Gastrocnemius medialis (tissue), 4 donors: ENCODE measurements at regions not wholly inside any gene's neighbourhood (a gene's known extent, or its start where the extent isn't known, plus 50 kb on each side); places are given as distances from the start of the nearest gene placed in this dataset.

Source experiments
- ATAC-seq, 2 donors: fragments of 150-250 bp; one replicate each; pipeline ENCODE4 v1.9.1; 2016
- DNase-seq, 2 donors: peaks; one replicate each; pipeline ENCODE4 v3.0.0-alpha.2; 2019
- H3K27ac ChIP-seq, 4 donors: fragments of 200-600 bp; sonication (generic); 1 replicate in 1 of 4; 2 replicates in 3 of 4; pipeline ENCODE4 v1.5.1; 2016 to 2018; ENCODE audit warnings: mild to moderate bottlenecking in 2 of 4, moderate library complexity in 1 of 4
- H3K27me3 ChIP-seq, 3 donors: fragments of 200-600 bp; sonication (generic) in 2 of 3; 1 replicate in 1 of 3; 2 replicates in 2 of 3; pipeline versions ENCODE4 v1.5.1 to v1.6.0; 2016 to 2019; ENCODE audit warnings: mild to moderate bottlenecking in 1 of 3, moderate library complexity in 1 of 3
- H3K36me3 ChIP-seq, 2 donors: fragments of 200-600 bp; sonication (generic) in 1 of 2; one replicate each; pipeline ENCODE4 v1.5.1; 2017 to 2018
- H3K4me1 ChIP-seq, 2 donors: fragments of 200-600 bp; sonication (generic) in 1 of 2; one replicate each; pipeline ENCODE4 v1.5.1; 2016 to 2017; ENCODE audit warnings: mild to moderate bottlenecking in 2 of 2
- H3K4me3 ChIP-seq, 4 donors: fragments of 200-600 bp; sonication (generic) in 3 of 4; 1 replicate in 1 of 4; 2 replicates in 3 of 4; pipeline ENCODE4 v1.5.1; 2016 to 2019; ENCODE audit warnings: mild to moderate bottlenecking in 2 of 4
- H3K9me3 ChIP-seq, 3 donors: fragments of 200-600 bp; sonication (generic) in 2 of 3; 1 replicate in 1 of 3; 2 replicates in 2 of 3; pipeline ENCODE4 v1.5.1; 2016 to 2019
- POLR2A ChIP-seq, 2 donors: fragments of 450-650 bp; IDR thresholded peaks; one replicate each; pipeline ENCODE4 v1.6.1; 2017; ENCODE audit warnings: antibody characterized with exemption in 2 of 2, mild to moderate bottlenecking in 2 of 2, moderate library complexity in 2 of 2
- in situ Hi-C, 4 donors: fragments of 200-750 bp; cut with MboI; loops; one replicate each; pipeline versions ENCODE4 v1.15.0 to v1.8.0; 2017; ENCODE audit warnings: low sequenced_read_pairs in 4 of 4
- intact Hi-C: fragments of 100-400 bp; cut with DNase I; formaldehyde crosslinking; loops from one replicate; pipeline ENCODE4 v1.15.1; 2023; ENCODE audit warnings: low total_unique reads
- TF ChIP-seq, protein P1 (sequence below), 5 experiments: fragments of 450-650 bp in 3 of 5; fragments of 200-600 bp in 2 of 5; sonication (generic) in 2 of 5; IDR thresholded peaks in 4 of 5; conservative IDR thresholded peaks in 1 of 5; 1 replicate in 4 of 5; 2 replicates in 1 of 5; pipeline ENCODE4 v1.5.1; 2016 to 2019; ENCODE audit warnings: antibody characterized with exemption in 5 of 5, mild to moderate bottlenecking in 3 of 5, moderate library complexity in 3 of 5

DNA sequence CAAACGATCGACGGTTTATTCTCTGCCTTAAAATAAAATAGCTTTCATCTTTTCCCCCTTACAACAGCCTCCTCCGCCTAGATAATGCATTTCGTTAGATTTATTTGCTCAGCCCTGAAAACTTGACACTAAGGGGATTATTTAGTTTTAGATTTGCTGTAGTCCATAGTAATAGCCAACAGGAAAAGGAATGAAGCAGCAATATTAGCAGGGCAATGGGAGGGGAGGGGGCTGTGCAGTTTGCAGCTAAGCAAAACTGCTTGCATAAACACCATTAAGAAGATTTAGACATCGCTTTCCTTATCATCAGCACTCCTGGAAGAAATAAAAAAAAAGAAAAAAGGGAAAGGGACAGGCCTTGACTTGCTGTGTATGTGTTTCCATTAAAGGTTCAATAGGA lies 286.5 kb upstream of the SOX14 start:
- no peaks in the 10 kb centered on the region for H3K9me3 ChIP-seq
- DNase-seq (no peak), ATAC-seq (no peak)
- H3K36me3 ChIP-seq = no peaks in the 10 kb centered on the region
- no peaks in the 10 kb centered on the region for H3K27me3 ChIP-seq
- no peak overlapping the region for H3K4me3 ChIP-seq
- in situ Hi-C loops = no loop called here
- no peaks in the 10 kb centered on the region for H3K4me1 ChIP-seq
- intact Hi-C loops = no loop called here
- H3K27ac ChIP-seq = no peak overlapping the region
- TF ChIP-seq POLR2A (IDR thresholded peaks at IDR 0.05) = no peak
- TF ChIP-seq, protein P1, sequence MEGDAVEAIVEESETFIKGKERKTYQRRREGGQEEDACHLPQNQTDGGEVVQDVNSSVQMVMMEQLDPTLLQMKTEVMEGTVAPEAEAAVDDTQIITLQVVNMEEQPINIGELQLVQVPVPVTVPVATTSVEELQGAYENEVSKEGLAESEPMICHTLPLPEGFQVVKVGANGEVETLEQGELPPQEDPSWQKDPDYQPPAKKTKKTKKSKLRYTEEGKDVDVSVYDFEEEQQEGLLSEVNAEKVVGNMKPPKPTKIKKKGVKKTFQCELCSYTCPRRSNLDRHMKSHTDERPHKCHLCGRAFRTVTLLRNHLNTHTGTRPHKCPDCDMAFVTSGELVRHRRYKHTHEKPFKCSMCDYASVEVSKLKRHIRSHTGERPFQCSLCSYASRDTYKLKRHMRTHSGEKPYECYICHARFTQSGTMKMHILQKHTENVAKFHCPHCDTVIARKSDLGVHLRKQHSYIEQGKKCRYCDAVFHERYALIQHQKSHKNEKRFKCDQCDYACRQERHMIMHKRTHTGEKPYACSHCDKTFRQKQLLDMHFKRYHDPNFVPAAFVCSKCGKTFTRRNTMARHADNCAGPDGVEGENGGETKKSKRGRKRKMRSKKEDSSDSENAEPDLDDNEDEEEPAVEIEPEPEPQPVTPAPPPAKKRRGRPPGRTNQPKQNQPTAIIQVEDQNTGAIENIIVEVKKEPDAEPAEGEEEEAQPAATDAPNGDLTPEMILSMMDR (IDR thresholded peaks at IDR 0.05 in 4 of 5, conservative IDR thresholded peaks at IDR 0.05 in 1 of 5) = no peak

DNA sequence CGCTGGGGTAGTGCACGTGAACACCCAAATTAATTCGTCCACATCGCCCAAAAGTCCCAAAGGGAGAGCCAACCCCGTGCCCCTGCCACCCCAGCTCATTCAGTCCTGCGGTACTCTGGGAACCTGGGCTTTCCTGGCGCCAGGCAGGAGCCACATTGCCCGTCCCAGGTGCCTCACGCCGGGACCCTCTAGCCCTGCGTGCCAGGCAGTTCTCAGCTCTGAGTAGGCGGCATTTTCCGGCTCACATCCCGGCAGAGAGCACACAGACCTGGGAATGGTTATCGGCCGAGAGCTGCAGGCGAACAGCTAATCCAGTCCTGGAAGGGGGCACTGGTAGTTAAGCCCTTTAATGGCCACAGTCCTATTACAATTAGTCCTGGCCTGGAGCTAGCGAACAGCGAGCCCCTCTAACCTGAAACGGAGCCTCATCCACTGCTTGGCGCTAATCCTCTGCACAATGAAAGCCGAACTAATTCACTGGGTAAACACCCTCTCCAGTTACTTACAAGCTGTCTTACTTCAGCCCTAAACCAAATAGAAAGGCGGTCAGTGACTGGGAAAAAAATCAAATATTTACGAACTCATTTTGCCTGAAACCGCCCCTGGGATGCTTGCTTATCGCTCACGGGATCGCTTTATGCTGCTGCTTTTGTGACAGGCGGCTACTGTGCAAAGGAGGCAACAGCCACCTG lies 254.6 kb upstream of the SOX14 start:
- in situ Hi-C loops (no loop called here), intact Hi-C loops (no loop called here)
- no peaks in the 10 kb centered on the region for H3K4me1 ChIP-seq
- no peaks in the 10 kb centered on the region for H3K9me3 ChIP-seq
- H3K36me3 ChIP-seq = no peaks in the 10 kb centered on the region
- H3K27me3 ChIP-seq = no peaks in the 10 kb centered on the region
- no peak overlapping the region for H3K27ac ChIP-seq
- H3K4me3 ChIP-seq = no peak overlapping the region
- ATAC-seq (no peak), DNase-seq (no peak)
- TF ChIP-seq, protein P1 (IDR thresholded peaks at IDR 0.05 in 4 of 5, conservative IDR thresholded peaks at IDR 0.05 in 1 of 5) = no peak
- no peak for TF ChIP-seq POLR2A (IDR thresholded peaks at IDR 0.05)

DNA sequence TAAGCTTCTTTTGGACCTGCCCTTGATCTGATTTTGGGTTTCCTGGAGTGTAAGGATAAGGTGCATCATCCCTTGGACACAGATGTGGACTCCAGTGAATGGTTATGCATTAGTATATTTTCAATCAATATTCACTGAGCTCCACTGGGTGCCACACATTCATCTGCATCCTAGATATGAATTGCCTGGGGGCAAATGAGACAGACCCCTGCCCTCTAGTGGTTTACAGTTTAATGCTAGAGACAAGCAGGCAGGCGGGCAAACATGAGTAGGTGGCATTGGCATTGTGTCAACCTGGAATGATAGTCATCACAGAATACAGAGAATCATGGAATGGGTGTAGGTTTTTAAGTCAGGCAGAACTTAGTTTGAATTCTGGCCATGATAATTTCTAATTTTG lies 252.5 kb upstream of the SOX14 start:
- intact Hi-C loops (no loop called here), in situ Hi-C loops (no loop called here)
- Histone ChIP-seq H3K36me3 (no peaks in the 10 kb centered on the region), H3K9me3 (no peaks in the 10 kb centered on the region), H3K27ac (no peak overlapping the region), H3K27me3 (no peaks in the 10 kb centered on the region), H3K4me3 (no peak overlapping the region), H3K4me1 (no peaks in the 10 kb centered on the region)
- DNase-seq = no peak
- ATAC-seq = no peak
- no peak for TF ChIP-seq POLR2A (IDR thresholded peaks at IDR 0.05)
- TF ChIP-seq, protein P1 (IDR thresholded peaks at IDR 0.05 in 4 of 5, conservative IDR thresholded peaks at IDR 0.05 in 1 of 5) = no peak

DNA sequence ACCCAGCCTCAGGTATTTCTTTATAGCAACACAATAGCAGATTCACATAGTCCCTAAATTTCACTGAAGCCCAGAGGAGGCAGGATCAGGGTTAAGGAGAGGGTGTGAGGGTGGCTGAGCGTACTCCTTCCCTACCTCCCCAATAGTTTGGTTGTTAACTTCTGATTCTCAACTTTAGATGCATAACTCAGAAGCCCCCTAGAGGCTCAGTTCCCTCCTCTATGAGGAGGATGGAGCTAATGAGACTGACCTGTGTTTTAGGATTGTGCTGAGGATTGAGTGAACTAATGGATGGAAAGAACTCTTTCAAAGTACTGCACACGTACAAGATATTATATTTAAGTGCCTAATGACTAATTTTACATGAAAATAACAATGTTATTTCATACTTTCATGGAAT lies 249.3 kb upstream of the SOX14 start:
- H3K4me3 ChIP-seq = no peak overlapping the region
- H3K36me3 ChIP-seq = no peaks in the 10 kb centered on the region
- no peaks in the 10 kb centered on the region for H3K9me3 ChIP-seq
- DNase-seq (no peak), ATAC-seq (no peak)
- H3K27me3 ChIP-seq = no peaks in the 10 kb centered on the region
- no peaks in the 10 kb centered on the region for H3K4me1 ChIP-seq
- no peak overlapping the region for H3K27ac ChIP-seq
- no peak for TF ChIP-seq POLR2A (IDR thresholded peaks at IDR 0.05)
- TF ChIP-seq, protein P1 (IDR thresholded peaks at IDR 0.05 in 4 of 5, conservative IDR thresholded peaks at IDR 0.05 in 1 of 5) = no peak
- in situ Hi-C loops (no loop called here), intact Hi-C loops (no loop called here)

DNA sequence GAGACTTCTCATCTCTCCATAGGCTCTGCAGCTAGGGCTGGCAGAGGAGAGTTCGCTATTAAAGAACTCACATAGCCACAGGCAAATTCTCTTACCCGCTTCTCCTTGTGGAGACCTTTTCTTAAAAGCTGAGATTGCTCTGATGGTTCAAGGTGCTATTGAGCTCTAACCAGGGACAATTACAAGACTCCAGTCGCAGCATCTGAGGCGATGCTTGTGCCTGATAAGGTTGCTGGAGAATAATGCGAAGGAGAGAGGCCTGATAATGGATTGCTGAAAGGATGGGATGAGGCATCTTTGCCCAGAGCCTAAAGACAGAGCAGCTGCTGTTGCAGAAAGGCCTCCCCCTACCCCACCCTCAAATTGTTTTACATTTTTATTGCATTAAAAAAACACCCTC lies 244.5 kb upstream of the SOX14 start:
- intact Hi-C loops = no loop called here
- no peak for ATAC-seq
- no peak for TF ChIP-seq POLR2A (IDR thresholded peaks at IDR 0.05)
- TF ChIP-seq, protein P1 (IDR thresholded peaks at IDR 0.05 in 4 of 5, conservative IDR thresholded peaks at IDR 0.05 in 1 of 5) = no peak
- no peaks in the 10 kb centered on the region for H3K27me3 ChIP-seq
- H3K27ac ChIP-seq = no peak overlapping the region
- no peak for DNase-seq
- H3K4me1 ChIP-seq = no peaks in the 10 kb centered on the region
- no peak overlapping the region for H3K4me3 ChIP-seq
- in situ Hi-C loops = no loop called here
- H3K9me3 ChIP-seq = no peaks in the 10 kb centered on the region
- H3K36me3 ChIP-seq = no peaks in the 10 kb centered on the region
